Upper lobe of left lung (tissue), 4 donors: ENCODE measurements at regions not wholly inside any gene's neighbourhood (a gene's known extent, or its start where the extent isn't known, plus 50 kb on each side); places are given as distances from the start of the nearest gene placed in this dataset.

Source experiments
- POLR2A ChIP-seq, 4 donors: fragments of 450-650 bp; IDR thresholded peaks; one replicate each; pipeline ENCODE4 v1.5.1; 2016 to 2017; ENCODE audit warnings: antibody characterized with exemption in 4 of 4, mild to moderate bottlenecking in 2 of 4
- TF ChIP-seq, protein P1 (sequence below), 6 experiments: fragments of 450-650 bp in 4 of 6; fragments of 200-600 bp in 2 of 6; sonication (generic) in 2 of 6; IDR thresholded peaks; one replicate each; pipeline ENCODE4 v1.5.1; 2016 to 2019; ENCODE audit warnings: antibody characterized with exemption in 6 of 6

DNA sequence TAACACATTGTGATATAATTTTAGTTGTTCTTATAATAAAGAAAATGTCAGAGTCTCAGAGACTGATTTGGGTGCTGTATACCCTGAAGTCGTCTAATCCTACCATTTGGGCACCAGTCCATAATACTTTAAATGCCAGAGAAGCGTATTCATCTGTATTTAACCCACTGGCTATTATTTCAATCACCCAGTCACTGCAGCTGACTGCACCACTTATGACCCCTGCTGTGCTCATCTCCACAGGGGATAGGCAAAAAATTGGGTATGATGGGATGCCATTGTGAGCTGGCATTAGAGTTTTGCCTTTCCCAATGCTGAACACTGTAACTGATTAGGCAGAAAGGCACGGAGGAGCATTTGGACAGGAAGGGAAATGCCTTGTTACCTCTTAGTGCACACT is 599.7 kb downstream of the CAAP1 start:
- TF ChIP-seq, protein P1, sequence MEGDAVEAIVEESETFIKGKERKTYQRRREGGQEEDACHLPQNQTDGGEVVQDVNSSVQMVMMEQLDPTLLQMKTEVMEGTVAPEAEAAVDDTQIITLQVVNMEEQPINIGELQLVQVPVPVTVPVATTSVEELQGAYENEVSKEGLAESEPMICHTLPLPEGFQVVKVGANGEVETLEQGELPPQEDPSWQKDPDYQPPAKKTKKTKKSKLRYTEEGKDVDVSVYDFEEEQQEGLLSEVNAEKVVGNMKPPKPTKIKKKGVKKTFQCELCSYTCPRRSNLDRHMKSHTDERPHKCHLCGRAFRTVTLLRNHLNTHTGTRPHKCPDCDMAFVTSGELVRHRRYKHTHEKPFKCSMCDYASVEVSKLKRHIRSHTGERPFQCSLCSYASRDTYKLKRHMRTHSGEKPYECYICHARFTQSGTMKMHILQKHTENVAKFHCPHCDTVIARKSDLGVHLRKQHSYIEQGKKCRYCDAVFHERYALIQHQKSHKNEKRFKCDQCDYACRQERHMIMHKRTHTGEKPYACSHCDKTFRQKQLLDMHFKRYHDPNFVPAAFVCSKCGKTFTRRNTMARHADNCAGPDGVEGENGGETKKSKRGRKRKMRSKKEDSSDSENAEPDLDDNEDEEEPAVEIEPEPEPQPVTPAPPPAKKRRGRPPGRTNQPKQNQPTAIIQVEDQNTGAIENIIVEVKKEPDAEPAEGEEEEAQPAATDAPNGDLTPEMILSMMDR (IDR thresholded peaks at IDR 0.05) = no peak
- TF ChIP-seq POLR2A (IDR thresholded peaks at IDR 0.05) = no peak
